ENCODE measurements at regions not wholly inside any gene's neighbourhood (a gene's known extent, or its start where the extent isn't known, plus 50 kb on each side); places are given as distances from the start of the nearest gene placed in this dataset.

DNA sequence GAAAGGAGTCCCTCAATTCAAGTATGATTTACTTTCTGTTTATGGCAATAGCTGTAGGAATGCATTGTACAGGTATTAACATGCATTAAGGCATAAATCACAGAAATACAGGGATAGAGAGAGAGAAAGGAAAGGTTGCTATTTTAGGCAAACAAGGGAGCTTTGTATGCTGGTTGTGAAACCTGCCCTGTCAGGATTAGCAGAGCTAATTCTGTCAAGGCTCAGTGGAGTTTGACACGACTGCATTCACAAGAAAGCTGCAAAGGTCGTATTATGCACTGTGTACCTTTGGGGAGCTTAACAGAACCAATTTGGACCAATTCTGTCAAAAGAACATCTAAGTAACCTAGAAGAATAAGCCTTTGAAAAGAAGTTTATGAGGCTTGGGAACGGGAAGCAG is 239.3 kb downstream of the GRIA2 start:
- H3K36me3 ChIP-seq (ENCODE audit: control insufficient read depth, insufficient read depth, low read length), result no peaks in the 10 kb centered on the region
- H3K4me1 ChIP-seq (ENCODE audit: control insufficient read depth, insufficient read depth, low read length), result no peaks in the 10 kb centered on the region
- no peak overlapping the region for H3K9ac ChIP-seq (ENCODE audit: low read length)
- H3K9me3 ChIP-seq (ENCODE audit: control insufficient read depth, low read length), result no peaks in the 10 kb centered on the region
- no peak overlapping the region for H3K4me3 ChIP-seq (ENCODE audit: low read length)
- H3K27me3 ChIP-seq (ENCODE audit: control insufficient read depth, insufficient read depth, low read length), result no peaks in the 10 kb centered on the region

DNA sequence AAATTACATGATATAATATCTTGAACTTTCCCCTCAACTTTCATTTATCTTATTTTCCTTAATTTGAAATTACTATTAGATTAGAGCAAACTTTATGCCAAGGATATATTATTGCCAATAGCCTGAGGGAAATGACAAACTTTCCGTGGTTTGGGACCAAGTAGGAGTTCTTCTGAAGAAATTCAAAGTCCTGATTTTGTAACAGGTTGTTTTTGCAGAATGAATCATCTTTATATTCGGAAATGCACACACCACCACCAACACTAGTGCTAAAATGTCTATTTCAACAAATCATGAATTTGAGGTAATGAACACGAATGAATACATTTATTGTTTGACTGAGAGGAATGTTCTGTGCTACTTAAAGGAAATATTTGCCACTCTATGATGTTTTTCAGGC is 226.7 kb downstream of the GRIA2 start:
- no peak overlapping the region for H3K4me3 ChIP-seq (ENCODE audit: low read length)
- no peaks in the 10 kb centered on the region for H3K4me1 ChIP-seq (ENCODE audit: control insufficient read depth, insufficient read depth, low read length)
- no peaks in the 10 kb centered on the region for H3K36me3 ChIP-seq (ENCODE audit: control insufficient read depth, insufficient read depth, low read length)
- H3K9ac ChIP-seq (ENCODE audit: low read length), result no peak overlapping the region
- no peaks in the 10 kb centered on the region for H3K27me3 ChIP-seq (ENCODE audit: control insufficient read depth, insufficient read depth, low read length)
- H3K9me3 ChIP-seq (ENCODE audit: control insufficient read depth, low read length), result no peaks in the 10 kb centered on the region

DNA sequence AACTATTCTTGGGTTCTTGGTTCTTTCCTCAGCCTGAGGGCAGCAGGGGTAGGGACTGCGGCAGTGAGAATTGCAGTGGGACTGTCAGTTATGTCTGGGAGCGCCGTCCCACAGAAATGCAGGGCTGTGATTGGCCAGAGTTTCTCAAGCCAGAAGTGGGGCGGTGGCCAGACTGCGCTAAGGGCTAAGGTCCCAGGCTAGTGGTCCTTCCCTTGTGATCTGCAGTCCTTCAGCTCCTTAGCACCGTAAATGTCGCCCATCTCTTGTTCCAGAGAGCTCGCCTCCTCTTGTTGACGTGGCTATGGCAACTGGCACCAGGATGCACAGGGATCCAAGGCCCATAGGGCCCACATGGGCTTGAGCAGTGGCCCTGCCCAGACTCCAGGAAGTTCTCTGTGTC is 223.5 kb downstream of the GRIA2 start:
- H3K36me3 ChIP-seq (ENCODE audit: control insufficient read depth, insufficient read depth, low read length), result no peaks in the 10 kb centered on the region
- H3K9me3 ChIP-seq (ENCODE audit: control insufficient read depth, low read length), result no peaks in the 10 kb centered on the region
- H3K27me3 ChIP-seq (ENCODE audit: control insufficient read depth, insufficient read depth, low read length), result no peaks in the 10 kb centered on the region
- no peaks in the 10 kb centered on the region for H3K4me1 ChIP-seq (ENCODE audit: control insufficient read depth, insufficient read depth, low read length)
- H3K9ac ChIP-seq (ENCODE audit: low read length), result no peak overlapping the region
- H3K4me3 ChIP-seq (ENCODE audit: low read length), result no peak overlapping the region

DNA sequence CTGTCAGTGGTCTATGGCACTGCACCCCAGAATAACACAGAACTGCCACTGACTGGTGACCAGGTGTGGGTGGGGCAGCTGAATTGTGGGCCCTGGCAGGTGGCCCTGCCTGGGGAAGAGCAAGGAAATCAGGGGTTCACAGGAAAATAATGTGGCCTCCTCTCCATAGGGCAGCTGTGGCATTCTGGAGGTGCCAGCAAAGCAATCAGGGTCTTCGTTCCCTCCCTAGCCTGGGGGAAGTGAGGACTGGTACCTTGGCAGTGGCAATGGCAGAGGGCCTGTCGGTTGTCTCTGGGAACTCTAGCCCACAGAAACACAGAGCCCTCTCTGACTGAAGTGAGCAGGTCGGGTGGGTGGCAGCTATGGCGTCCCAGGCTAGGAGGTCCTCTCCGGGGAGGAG is 223.0 kb downstream of the GRIA2 start:
- Histone ChIP-seq H3K9me3 (ENCODE audit: control insufficient read depth, low read length) (no peaks in the 10 kb centered on the region), H3K9ac (ENCODE audit: low read length) (no peak overlapping the region), H3K27me3 (ENCODE audit: control insufficient read depth, insufficient read depth, low read length) (no peaks in the 10 kb centered on the region), H3K36me3 (ENCODE audit: control insufficient read depth, insufficient read depth, low read length) (no peaks in the 10 kb centered on the region), H3K4me3 (ENCODE audit: low read length) (no peak overlapping the region), H3K4me1 (ENCODE audit: control insufficient read depth, insufficient read depth, low read length) (no peaks in the 10 kb centered on the region)

DNA sequence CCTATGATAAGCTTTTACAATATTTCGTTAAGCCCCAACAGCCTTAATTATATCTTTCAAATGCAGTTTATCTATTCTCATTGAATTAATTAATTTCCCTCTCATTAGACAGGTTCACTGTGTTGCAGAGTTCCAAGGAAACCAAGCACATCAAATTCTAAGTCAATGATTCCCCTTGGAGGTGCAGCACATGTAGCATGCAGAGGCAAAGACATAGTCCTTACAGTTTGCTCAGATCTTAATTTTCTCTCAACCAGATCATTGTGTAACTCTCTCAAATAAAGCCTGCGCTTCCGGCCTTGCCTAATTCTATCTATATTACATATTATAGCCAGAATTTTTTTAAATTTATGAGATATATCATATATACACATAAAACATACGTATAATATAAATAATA is 205.4 kb downstream of the GRIA2 start:
- Histone ChIP-seq H3K9ac (ENCODE audit: low read length) (no peak overlapping the region), H3K9me3 (ENCODE audit: control insufficient read depth, low read length) (no peaks in the 10 kb centered on the region), H3K27me3 (ENCODE audit: control insufficient read depth, insufficient read depth, low read length) (no peaks in the 10 kb centered on the region)

DNA sequence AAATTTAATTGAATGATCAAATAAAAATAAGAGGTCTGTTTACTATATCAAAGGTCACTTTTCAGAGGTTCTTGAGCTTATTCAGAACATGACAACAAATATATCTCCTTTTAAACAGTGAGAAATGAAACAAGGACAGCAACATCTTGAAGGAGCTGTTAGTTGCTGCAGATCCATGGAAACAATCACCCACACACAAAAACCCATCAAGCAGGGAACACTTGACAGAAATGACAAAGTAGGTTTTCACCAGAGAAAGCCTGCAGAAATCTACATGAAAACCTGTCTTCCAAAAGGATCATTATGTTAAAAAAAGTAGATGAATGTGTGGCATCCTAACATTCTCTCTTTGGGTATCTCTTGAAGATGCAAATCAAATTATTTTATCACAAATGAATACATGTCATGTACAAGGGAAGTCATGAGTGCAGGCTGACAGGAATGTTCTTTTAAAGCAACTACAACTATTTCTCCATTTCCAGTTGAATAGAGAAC is 203.0 kb downstream of the GRIA2 start:
- H3K9ac ChIP-seq (ENCODE audit: low read length), result no peak overlapping the region
- H3K36me3 ChIP-seq (ENCODE audit: control insufficient read depth, insufficient read depth, low read length), result no peaks in the 10 kb centered on the region
- no peaks in the 10 kb centered on the region for H3K27me3 ChIP-seq (ENCODE audit: control insufficient read depth, insufficient read depth, low read length)
- H3K4me1 ChIP-seq (ENCODE audit: control insufficient read depth, insufficient read depth, low read length), result no peaks in the 10 kb centered on the region
- no peak overlapping the region for H3K4me3 ChIP-seq (ENCODE audit: low read length)
- no peaks in the 10 kb centered on the region for H3K9me3 ChIP-seq (ENCODE audit: control insufficient read depth, low read length)

More for the DNA sequence above, 205.4 kb downstream of the GRIA2 start:
- Histone ChIP-seq H3K4me3 (ENCODE audit: low read length) (no peak overlapping the region), H3K36me3 (ENCODE audit: control insufficient read depth, insufficient read depth, low read length) (no peaks in the 10 kb centered on the region), H3K4me1 (ENCODE audit: control insufficient read depth, insufficient read depth, low read length) (no peaks in the 10 kb centered on the region)

DNA sequence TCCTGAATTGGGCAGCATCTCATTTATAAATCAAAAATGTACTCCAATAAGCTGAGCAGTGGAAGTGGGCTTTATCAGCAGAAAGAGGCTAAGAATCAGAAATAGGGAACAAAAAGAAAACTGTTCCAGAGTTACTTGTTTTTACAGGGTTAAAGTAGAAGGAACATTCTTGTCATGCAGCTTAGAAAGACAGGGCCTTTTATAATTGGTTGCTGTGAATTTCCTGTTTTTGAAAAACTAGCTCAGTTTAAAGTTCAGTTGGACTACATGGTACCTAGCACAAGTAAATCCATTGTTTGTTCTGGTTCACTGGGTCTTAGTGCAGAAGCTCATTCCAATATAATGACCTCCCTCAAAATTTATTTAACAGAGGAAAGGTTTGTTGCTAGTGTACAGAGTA is 200.8 kb downstream of the GRIA2 start:
- H3K36me3 ChIP-seq (ENCODE audit: control insufficient read depth, insufficient read depth, low read length), result no peaks in the 10 kb centered on the region
- H3K4me3 ChIP-seq (ENCODE audit: low read length), result no peak overlapping the region
- no peaks in the 10 kb centered on the region for H3K4me1 ChIP-seq (ENCODE audit: control insufficient read depth, insufficient read depth, low read length)
- H3K27me3 ChIP-seq (ENCODE audit: control insufficient read depth, insufficient read depth, low read length), result no peaks in the 10 kb centered on the region
- no peaks in the 10 kb centered on the region for H3K9me3 ChIP-seq (ENCODE audit: control insufficient read depth, low read length)
- H3K9ac ChIP-seq (ENCODE audit: low read length), result no peak overlapping the region

All from mucosa of stomach (tissue), 1 donor.